ENCODE measurements at regions not wholly inside any gene's neighbourhood (a gene's known extent, or its start where the extent isn't known, plus 50 kb on each side); places are given as distances from the start of the nearest gene placed in this dataset.
"Not testable (repeated sequence)": the region's sequence is repeated elsewhere in the genome, so short reads cannot be mapped to it uniquely, and the experiment has no call there.

- Histone ChIP-seq H3K27me3 (no peaks in the 10 kb centered on the region), H3K9me3 (peaks cover 10 to 100% (median 95%) of the 10 kb centered on the region in 4 donors), H3K36me3 (no peaks in the 10 kb centered on the region), H3K4me3 (no peak overlapping the region), H3K27ac (no peak overlapping the region), H3K4me1 (no peaks in the 10 kb centered on the region)
- WGBS, 5 donors, result 79 to 86% (median 79%) methylated on average over 24 of the region's 24 CpGs
- intact Hi-C loops (cut with DNase I; ENCODE audit: low total_unique reads), result no loop called here
- TF ChIP-seq EP300 (IDR thresholded peaks at IDR 0.05), result no peak
- TF ChIP-seq, protein P1, sequence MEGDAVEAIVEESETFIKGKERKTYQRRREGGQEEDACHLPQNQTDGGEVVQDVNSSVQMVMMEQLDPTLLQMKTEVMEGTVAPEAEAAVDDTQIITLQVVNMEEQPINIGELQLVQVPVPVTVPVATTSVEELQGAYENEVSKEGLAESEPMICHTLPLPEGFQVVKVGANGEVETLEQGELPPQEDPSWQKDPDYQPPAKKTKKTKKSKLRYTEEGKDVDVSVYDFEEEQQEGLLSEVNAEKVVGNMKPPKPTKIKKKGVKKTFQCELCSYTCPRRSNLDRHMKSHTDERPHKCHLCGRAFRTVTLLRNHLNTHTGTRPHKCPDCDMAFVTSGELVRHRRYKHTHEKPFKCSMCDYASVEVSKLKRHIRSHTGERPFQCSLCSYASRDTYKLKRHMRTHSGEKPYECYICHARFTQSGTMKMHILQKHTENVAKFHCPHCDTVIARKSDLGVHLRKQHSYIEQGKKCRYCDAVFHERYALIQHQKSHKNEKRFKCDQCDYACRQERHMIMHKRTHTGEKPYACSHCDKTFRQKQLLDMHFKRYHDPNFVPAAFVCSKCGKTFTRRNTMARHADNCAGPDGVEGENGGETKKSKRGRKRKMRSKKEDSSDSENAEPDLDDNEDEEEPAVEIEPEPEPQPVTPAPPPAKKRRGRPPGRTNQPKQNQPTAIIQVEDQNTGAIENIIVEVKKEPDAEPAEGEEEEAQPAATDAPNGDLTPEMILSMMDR (IDR thresholded peaks at IDR 0.05), result no peak
- DNase-seq, result no peak
These were observed 281.0 kb downstream of the ALG10 start for GRCh38 chr12:34303091-34303870.

DNA sequence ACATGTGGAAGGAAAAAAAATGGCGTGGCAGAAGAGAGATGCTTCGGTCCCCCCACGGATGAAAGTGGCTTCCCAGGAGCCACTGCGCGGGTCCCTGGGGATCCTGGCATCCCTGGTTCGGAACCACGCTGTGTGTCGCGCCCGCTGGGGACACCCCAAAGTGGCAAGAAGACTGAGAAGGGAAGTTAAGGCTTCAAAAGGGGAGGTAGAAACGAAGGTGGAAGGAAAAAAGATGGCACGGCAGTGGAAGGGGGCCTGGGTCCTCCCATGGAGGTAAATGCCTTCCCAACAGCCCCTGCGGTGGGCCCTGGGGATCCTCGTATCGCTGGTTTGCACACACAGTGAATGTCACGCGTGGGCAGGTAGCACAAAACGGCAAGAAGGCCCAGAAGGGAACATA lies 281.7 kb downstream of the ALG10 start:
- Histone ChIP-seq H3K36me3 (no peaks in the 10 kb centered on the region), H3K27ac (no peak overlapping the region), H3K4me3 (no peak overlapping the region), H3K27me3 (no peaks in the 10 kb centered on the region), H3K4me1 (no peaks in the 10 kb centered on the region), H3K9me3 (peaks cover 9 to 100% (median 95%) of the 10 kb centered on the region in 4 donors)
- TF ChIP-seq, protein P1 (IDR thresholded peaks at IDR 0.05), result no peak
- intact Hi-C loops (cut with DNase I; ENCODE audit: low total_unique reads), result no loop called here
- WGBS, 5 donors, result 78 to 83% (median 82%) methylated on average over 18 of the region's 18 CpGs
- DNase-seq, result no peak

DNA sequence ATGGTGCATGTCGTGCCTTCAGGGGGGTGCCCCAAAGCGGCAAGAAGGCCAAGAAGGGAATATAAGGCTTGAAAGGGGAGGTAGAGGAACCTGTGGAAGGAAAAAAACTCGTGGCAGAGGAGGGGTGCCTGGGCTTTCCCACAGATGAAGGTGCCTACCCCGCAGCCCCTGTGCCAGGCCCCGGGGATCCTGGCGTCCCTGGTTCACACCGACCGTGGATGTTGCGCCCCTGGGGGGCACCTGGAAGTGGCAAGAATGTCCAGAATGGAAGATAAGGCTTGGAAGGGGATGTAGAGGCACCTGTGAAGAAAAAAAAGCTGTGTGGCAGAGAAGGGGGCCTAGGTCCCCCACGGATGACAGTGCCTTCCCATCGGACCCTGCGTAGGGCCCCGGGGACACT lies 282.2 kb downstream of the ALG10 start:
- no peak overlapping the region for H3K27ac ChIP-seq
- H3K4me1 ChIP-seq, result no peaks in the 10 kb centered on the region
- no peak for DNase-seq
- intact Hi-C loops (cut with DNase I; ENCODE audit: low total_unique reads), result no loop called here
- peaks cover 6 to 100% (median 95%) of the 10 kb centered on the region in 4 donors for H3K9me3 ChIP-seq
- H3K4me3 ChIP-seq, result no peak overlapping the region
- no peak for TF ChIP-seq EP300 (IDR thresholded peaks at IDR 0.05)
- 81 to 88% (median 81%) methylated on average over 13 of the region's 13 CpGs for WGBS, 5 donors
- no peaks in the 10 kb centered on the region for H3K27me3 ChIP-seq
- H3K36me3 ChIP-seq, result no peaks in the 10 kb centered on the region

GRCh38 chr12:34305176-34305575 lies 282.9 kb downstream of the ALG10 start:
- H3K27ac ChIP-seq, result no peak overlapping the region
- whole genome bisulfite sequencing, 5 donors, result 78 to 86% (median 83%) methylated on average over 21 of the region's 21 CpGs
- no peaks in the 10 kb centered on the region for H3K4me1 ChIP-seq
- TF ChIP-seq EP300 (IDR thresholded peaks at IDR 0.05), result no peak
- TF ChIP-seq POLR2AphosphoS5 (IDR thresholded peaks at IDR 0.05), result no peak
- TF ChIP-seq POLR2A (IDR thresholded peaks at IDR 0.05), result no peak
- TF ChIP-seq, protein P1 (IDR thresholded peaks at IDR 0.05), result no peak
- DNase-seq, result no peak
- H3K9me3 ChIP-seq, result peaks cover 6 to 99% (median 93%) of the 10 kb centered on the region in 4 donors
- no peaks in the 10 kb centered on the region for H3K36me3 ChIP-seq
- intact Hi-C loops (cut with DNase I; ENCODE audit: low total_unique reads), result no loop called here
- no peaks in the 10 kb centered on the region for H3K27me3 ChIP-seq
- H3K4me3 ChIP-seq, result no peak overlapping the region

DNA sequence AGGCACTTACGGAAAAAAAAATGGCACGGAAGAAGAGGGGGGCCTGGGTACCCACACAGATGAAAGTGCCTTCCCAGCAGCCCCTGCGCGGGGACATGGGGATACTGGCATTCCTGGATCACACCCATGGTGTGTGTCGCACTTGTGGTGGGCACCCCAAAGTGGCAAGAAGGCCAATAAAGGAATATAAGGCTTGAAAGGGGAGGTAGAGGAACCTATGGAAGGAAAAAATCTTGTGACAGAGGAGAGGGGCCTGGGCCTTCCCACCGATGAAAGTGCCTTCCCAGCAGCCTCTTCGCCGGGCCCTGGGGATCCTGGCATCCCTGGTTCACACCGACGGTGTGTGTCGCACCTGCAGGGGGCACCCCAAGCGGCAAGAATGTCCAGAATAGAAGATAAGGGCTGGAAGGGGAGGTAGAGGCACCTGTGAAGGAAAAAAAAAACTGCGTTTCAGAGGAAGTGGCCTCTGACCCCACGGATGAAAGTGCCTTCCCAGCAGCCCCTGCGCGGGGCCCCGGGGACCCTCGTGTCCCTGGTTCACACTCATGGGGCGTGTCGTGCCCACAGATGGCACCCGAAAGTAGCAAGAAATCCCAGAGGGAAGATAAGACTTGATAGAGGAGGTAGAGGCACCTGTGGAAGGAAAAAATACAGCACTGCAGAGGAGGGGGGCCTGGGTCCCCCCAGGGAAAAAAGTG lies 284.0 kb downstream of the ALG10 start:
- DNase-seq, result no peak
- intact Hi-C loops (cut with DNase I; ENCODE audit: low total_unique reads), result no loop called here
- Histone ChIP-seq H3K27me3 (no peaks in the 10 kb centered on the region), H3K36me3 (no peaks in the 10 kb centered on the region), H3K4me3 (no peak overlapping the region), H3K4me1 (no peaks in the 10 kb centered on the region), H3K27ac (no peak overlapping the region), H3K9me3 (peaks cover 9 to 99% (median 85%) of the 10 kb centered on the region in 4 donors)
- TF ChIP-seq EP300 (IDR thresholded peaks at IDR 0.05) (no peak), POLR2AphosphoS5 (IDR thresholded peaks at IDR 0.05) (no peak), POLR2A (IDR thresholded peaks at IDR 0.05) (no peak)
- TF ChIP-seq, protein P1 (IDR thresholded peaks at IDR 0.05), result no peak
- WGBS, 5 donors, result 77 to 81% (median 81%) methylated on average over 19 to 21 of the region's 21 CpGs

GRCh38 chr12:34309806-34310804 lies 287.8 kb downstream of the ALG10 start:
- H3K36me3 ChIP-seq; H3K27me3 ChIP-seq; H3K27ac ChIP-seq; H3K4me3 ChIP-seq; H3K4me1 ChIP-seq; intact Hi-C loops (cut with DNase I; ENCODE audit: low total_unique reads); DNase-seq: not testable (repeated sequence)
- H3K9me3 ChIP-seq, result peaks cover 11 to 99% (median 81%) of the 10 kb centered on the region in 4 donors
- WGBS, 5 donors, result 80 to 85% (median 83%) methylated on average over 24 to 32 of the region's 32 CpGs

All from stomach (tissue), 8 donors.